OCI-LY1 (cell line): ENCODE measurements at regions not wholly inside any gene's neighbourhood (a gene's known extent, or its start where the extent isn't known, plus 50 kb on each side); places are given as distances from the start of the nearest gene placed in this dataset.

ENCODE experiments used
- H2AFZ ChIP-seq: fragments of 200-600 bp; sonication (generic), shearing (Covaris generic); 2 replicates; pipeline ENCODE4 v1.6.0; 2014; ENCODE audit warnings: antibody characterized with exemption, mild to moderate bottlenecking, low read length
- H3F3A ChIP-seq: fragments of 200-600 bp; sonication (generic), shearing (Covaris generic); 2 replicates; pipeline ENCODE4 v1.6.0; 2014; ENCODE audit warnings: mild to moderate bottlenecking, antibody characterized with exemption, low read length, moderate library complexity; ENCODE audit not compliant: insufficient read depth
- H3K27ac ChIP-seq: fragments of 200-600 bp; sonication (generic); 2 replicates; pipeline ENCODE4 v1.5.1; 2014; ENCODE audit warnings: low read length, mixed run types, mild to moderate bottlenecking, low read depth; ENCODE audit not compliant: poor library complexity, severe bottlenecking
- H3K27me3 ChIP-seq: fragments of 200-600 bp; sonication (generic); 2 replicates; pipeline ENCODE4 v1.6.0; 2014; ENCODE audit warnings: antibody characterized with exemption, mild to moderate bottlenecking, low read length, moderate library complexity; ENCODE audit not compliant: insufficient read depth
- H3K36me3 ChIP-seq: fragments of 200-600 bp; sonication (generic); 2 replicates; pipeline ENCODE4 v1.6.1; 2014; ENCODE audit warnings: mild to moderate bottlenecking, antibody characterized with exemption, low read length, moderate library complexity, mixed read lengths; ENCODE audit not compliant: insufficient read depth
- H3K4me1 ChIP-seq: fragments of 200-600 bp; sonication (generic); 2 replicates; pipeline ENCODE4 v1.5.1; 2014; ENCODE audit warnings: mild to moderate bottlenecking, low read length, moderate library complexity; ENCODE audit not compliant: insufficient read depth, severe bottlenecking
- H3K4me2 ChIP-seq: fragments of 200-600 bp; sonication (generic), shearing (Covaris generic); 2 replicates; pipeline ENCODE4 v1.6.1; 2014; ENCODE audit warnings: low read length
- H3K4me3 ChIP-seq: fragments of 200-600 bp; sonication (generic); 2 replicates; pipeline ENCODE4 v1.5.1; 2014; ENCODE audit warnings: low read length, low read depth, mild to moderate bottlenecking, mixed read lengths; ENCODE audit not compliant: poor library complexity, severe bottlenecking
- H3K79me2 ChIP-seq: fragments of 200-600 bp; shearing (Covaris generic); 2 replicates; pipeline ENCODE4 v1.6.1; 2016; ENCODE audit warnings: mixed run types, low read length, mixed read lengths; ENCODE audit not compliant: insufficient read depth
- H3K9ac ChIP-seq: fragments of 200-600 bp; sonication (generic), shearing (Covaris generic); 2 replicates; pipeline ENCODE4 v1.6.1; 2014; ENCODE audit warnings: mild to moderate bottlenecking, low read length, mixed read lengths
- H3K9me2 ChIP-seq: fragments of 200-600 bp; sonication (generic), shearing (Covaris generic); 2 replicates; pipeline ENCODE4 v1.6.1; 2014; ENCODE audit warnings: low read depth, mild to moderate bottlenecking, low read length, mixed read lengths
- H3K9me3 ChIP-seq: fragments of 200-600 bp; shearing (Covaris generic); 2 replicates; pipeline ENCODE4 v1.6.1; 2014; ENCODE audit warnings: low read length, mixed read lengths
- H4K20me1 ChIP-seq: fragments of 200-600 bp; sonication (generic), shearing (Covaris generic); 2 replicates; pipeline ENCODE4 v1.6.0; 2016; ENCODE audit warnings: mild to moderate bottlenecking, low read length; ENCODE audit not compliant: insufficient read depth
- EZH2 ChIP-seq: fragments of 200-600 bp; sonication (generic), shearing (Covaris generic); IDR thresholded peaks from 2 replicates; pipeline ENCODE4 v1.8.0; 2017; ENCODE audit warnings: borderline replicate concordance, mixed run types, mild to moderate bottlenecking, antibody characterized with exemption, low read length, moderate library complexity, mixed read lengths
- TF ChIP-seq, protein P1 (sequence below): fragments of 200-600 bp; sonication (generic), shearing (Covaris generic); IDR thresholded peaks from 2 replicates; pipeline ENCODE4 v1.5.1; 2017; ENCODE audit warnings: mild to moderate bottlenecking, antibody characterized with exemption, low read length, moderate library complexity, mixed read lengths

DNA sequence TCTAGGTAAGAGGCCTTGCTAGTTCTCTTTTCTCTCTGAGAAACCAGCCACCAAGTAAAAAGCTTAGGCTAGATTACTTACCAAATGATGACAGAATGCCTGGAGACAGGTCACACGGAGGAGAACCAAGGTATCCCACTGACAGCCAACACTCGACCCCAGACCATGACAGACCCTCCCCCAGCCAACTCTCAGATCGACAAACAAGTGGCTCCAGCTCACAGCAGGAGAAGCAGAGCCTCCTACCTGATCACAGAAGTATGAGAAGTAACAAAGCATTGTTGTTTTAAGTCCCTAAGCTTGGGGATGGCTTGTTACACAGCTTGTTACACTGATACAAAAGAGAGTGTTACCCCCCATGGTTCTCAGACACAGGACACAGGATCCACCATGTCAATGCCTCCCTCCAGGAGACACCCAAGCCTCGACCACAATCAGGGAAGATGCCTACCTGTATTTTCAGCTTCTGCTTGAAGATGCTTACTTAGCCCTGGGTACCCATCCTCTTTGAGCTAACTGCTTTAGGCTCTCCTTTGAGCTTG lies 423.8 kb upstream of the JARID2 start:
- no peaks in the 10 kb centered on the region for H3K79me2 ChIP-seq
- H3K4me1 ChIP-seq: no peaks in the 10 kb centered on the region
- H3K4me3 ChIP-seq: no peak overlapping the region
- no peak for TF ChIP-seq EZH2
- TF ChIP-seq, protein P1, sequence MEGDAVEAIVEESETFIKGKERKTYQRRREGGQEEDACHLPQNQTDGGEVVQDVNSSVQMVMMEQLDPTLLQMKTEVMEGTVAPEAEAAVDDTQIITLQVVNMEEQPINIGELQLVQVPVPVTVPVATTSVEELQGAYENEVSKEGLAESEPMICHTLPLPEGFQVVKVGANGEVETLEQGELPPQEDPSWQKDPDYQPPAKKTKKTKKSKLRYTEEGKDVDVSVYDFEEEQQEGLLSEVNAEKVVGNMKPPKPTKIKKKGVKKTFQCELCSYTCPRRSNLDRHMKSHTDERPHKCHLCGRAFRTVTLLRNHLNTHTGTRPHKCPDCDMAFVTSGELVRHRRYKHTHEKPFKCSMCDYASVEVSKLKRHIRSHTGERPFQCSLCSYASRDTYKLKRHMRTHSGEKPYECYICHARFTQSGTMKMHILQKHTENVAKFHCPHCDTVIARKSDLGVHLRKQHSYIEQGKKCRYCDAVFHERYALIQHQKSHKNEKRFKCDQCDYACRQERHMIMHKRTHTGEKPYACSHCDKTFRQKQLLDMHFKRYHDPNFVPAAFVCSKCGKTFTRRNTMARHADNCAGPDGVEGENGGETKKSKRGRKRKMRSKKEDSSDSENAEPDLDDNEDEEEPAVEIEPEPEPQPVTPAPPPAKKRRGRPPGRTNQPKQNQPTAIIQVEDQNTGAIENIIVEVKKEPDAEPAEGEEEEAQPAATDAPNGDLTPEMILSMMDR: no peak
- H3F3A ChIP-seq: no peaks in the 10 kb centered on the region
- H3K27me3 ChIP-seq: no peaks in the 10 kb centered on the region
- no peaks in the 10 kb centered on the region for H3K9me3 ChIP-seq
- H2AFZ ChIP-seq: no peak overlapping the region
- H3K4me2 ChIP-seq: no peak overlapping the region
- H3K9ac ChIP-seq: no peak overlapping the region
- H4K20me1 ChIP-seq: no peaks in the 10 kb centered on the region
- H3K9me2 ChIP-seq: no peaks in the 10 kb centered on the region
- H3K27ac ChIP-seq: no peak overlapping the region
- H3K36me3 ChIP-seq: no peaks in the 10 kb centered on the region

DNA sequence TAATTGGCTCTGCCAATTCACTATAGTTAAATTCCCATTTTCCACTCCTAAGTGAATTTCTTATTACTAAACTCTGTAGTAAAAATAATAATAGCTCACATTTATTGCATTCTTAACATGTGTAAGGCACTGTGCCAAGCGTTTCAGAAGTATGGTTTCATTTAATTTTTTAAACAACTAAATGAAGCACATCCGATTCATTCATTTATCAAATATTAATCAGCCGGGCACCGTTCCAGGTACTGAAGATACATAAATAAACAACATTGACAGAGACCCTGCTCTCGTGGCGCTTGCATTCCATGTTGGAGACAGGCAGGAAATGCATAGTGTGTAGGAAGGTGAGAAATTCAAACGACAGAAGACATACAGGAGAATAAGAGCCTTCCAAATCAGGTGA lies 423.2 kb upstream of the JARID2 start:
- Histone ChIP-seq H3K9ac (no peak overlapping the region), H3K27me3 (no peaks in the 10 kb centered on the region), H3K36me3 (no peaks in the 10 kb centered on the region), H2AFZ (no peak overlapping the region), H3K27ac (no peak overlapping the region), H3K4me1 (no peaks in the 10 kb centered on the region), H3K9me3 (no peaks in the 10 kb centered on the region), H3K4me3 (no peak overlapping the region), H3K79me2 (no peaks in the 10 kb centered on the region), H3K9me2 (no peaks in the 10 kb centered on the region), H4K20me1 (no peaks in the 10 kb centered on the region), H3K4me2 (no peak overlapping the region), H3F3A (no peaks in the 10 kb centered on the region)
- TF ChIP-seq, protein P1: no peak
- TF ChIP-seq EZH2: no peak

DNA sequence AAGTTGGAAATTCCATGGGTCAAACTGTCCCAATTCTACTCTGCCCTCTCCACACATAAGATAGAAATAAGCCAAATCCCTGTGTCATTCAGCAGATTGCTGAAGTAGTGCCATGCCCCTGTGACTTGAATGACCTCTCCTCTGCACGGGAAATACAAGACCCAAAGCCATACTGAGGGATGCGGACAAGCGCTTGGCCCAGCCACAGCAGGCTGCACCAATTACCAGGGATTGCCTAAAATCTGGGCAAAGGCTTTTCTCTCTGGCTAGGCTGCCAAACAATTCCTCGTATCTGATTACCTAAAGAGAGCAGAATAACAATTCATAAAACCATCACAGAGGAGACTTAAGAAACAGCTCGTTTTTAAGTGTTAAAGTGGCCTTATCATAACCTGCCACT lies 421.8 kb upstream of the JARID2 start:
- no peak overlapping the region for H3K27ac ChIP-seq

More for the DNA sequence above, 421.8 kb upstream of the JARID2 start:
- Histone ChIP-seq H3K36me3 (no peaks in the 10 kb centered on the region), H3K4me1 (no peaks in the 10 kb centered on the region), H3K9me2 (no peaks in the 10 kb centered on the region), H3F3A (no peaks in the 10 kb centered on the region), H3K27me3 (no peaks in the 10 kb centered on the region), H3K79me2 (no peaks in the 10 kb centered on the region), H3K4me2 (no peak overlapping the region), H3K9ac (no peak overlapping the region), H3K9me3 (no peaks in the 10 kb centered on the region), H3K4me3 (no peak overlapping the region), H4K20me1 (no peaks in the 10 kb centered on the region), H2AFZ (no peak overlapping the region)
- TF ChIP-seq EZH2: no peak
- TF ChIP-seq, protein P1: no peak
